LNCAP (cell line): ENCODE measurements at regions not wholly inside any gene's neighbourhood (a gene's known extent, or its start where the extent isn't known, plus 50 kb on each side); places are given as distances from the start of the nearest gene placed in this dataset.

Experiments used
- TF ChIP-seq, protein P1 (sequence below): fragments of 450-650 bp; IDR thresholded peaks from 2 replicates; pipeline ENCODE4 v1.5.1; 2017; ENCODE audit warnings: mild to moderate bottlenecking

DNA sequence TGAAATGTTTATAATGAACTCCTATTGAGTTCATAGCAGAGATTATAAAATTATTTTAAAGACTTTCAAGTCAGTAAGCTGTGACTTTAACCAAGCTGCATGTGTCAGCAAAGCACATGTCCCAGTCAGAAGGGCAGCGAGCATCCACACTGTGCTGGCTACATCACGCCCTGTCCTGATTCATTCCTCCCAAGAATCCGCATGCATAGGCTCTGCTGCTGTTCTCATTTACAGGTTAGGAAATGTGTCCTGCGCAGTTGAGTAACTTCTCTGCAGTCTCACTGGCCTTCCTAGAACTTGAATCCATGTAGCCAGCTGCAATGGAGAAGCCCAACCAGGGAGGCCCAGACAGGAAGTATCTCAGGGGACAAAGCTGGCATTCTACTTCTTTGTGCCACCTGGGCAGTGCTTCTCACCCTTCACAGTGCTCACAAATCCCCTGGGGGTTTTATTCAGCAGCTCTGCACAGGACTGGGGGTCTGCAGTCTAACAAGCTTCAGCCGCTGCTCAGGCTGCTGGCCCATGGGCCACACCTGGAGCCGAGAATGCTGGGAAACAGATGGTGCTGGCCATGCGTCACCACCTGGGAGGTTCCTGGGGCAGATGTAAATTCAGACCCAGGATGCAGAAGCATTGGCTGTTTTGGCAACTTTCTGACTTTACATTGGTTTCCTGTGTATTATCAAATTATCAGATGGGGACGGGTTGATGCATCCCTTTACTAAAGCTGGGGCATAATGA lies 192.8 kb upstream of the GDF10 start:
- TF ChIP-seq, protein P1, sequence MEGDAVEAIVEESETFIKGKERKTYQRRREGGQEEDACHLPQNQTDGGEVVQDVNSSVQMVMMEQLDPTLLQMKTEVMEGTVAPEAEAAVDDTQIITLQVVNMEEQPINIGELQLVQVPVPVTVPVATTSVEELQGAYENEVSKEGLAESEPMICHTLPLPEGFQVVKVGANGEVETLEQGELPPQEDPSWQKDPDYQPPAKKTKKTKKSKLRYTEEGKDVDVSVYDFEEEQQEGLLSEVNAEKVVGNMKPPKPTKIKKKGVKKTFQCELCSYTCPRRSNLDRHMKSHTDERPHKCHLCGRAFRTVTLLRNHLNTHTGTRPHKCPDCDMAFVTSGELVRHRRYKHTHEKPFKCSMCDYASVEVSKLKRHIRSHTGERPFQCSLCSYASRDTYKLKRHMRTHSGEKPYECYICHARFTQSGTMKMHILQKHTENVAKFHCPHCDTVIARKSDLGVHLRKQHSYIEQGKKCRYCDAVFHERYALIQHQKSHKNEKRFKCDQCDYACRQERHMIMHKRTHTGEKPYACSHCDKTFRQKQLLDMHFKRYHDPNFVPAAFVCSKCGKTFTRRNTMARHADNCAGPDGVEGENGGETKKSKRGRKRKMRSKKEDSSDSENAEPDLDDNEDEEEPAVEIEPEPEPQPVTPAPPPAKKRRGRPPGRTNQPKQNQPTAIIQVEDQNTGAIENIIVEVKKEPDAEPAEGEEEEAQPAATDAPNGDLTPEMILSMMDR: no peak

DNA sequence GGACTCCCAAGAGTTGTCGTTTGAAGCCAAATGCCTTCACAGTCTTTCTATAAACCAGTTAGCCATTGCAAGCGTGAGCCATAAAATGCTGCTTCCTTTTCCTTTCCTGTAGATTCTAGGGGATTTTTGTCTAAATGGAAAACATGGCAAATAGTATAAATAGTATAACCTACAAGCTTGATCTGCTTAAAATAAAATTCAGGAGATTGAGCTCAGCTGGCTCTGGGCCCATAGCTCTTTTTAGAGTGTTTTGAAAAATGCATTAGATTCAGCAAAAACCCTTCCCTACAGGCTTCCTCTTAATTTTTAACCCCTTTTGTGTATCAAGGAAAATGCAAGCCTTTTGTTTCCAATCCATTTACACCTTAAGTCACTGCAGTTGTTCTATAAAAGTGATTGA lies 190.1 kb upstream of the GDF10 start:
- TF ChIP-seq, protein P1: no peak

DNA sequence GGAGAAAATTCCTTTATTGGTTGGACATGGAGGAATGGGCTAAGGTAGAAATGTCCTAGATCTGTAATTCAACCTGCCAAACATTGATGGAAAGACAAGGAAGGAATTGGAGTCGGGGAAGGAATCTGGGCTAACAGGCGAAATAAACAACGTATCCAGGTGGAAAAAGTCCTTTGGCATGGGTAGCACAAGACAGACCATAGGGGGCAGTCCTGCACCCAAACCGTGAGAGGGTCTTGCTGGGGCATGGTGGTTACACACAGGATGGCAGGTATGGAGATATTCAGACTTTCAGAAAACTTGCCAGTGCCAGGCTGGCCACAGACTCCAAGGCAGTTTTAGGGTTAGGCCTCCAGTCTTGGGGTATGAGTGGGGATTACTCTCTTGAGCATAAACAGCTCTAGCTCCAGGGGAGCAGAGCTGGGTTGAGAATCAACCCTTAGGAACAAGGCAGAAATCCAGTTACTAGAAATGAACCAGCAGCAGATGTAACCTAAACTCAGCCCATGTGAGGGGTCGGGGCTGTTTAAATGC lies 188.6 kb upstream of the GDF10 start:
- TF ChIP-seq, protein P1: no peak

DNA sequence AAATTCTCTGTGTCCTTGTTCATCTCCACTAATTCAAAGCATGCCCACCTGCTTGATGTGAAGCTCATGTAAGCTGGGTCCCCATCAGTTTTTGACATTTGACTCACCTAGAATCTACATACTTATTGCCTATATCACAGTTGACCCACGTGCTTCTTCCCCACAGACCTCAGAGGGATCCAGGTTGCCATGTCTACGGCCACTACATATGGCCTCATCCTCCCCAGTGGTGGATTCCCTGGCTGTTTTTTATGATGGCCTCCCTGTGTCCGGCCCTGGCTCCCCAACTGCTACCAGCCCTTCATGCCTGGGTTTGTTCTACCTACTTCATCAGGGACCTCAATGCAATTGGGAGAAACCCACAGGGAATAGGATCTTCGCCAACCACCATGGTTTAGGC lies 187.4 kb upstream of the GDF10 start:
- TF ChIP-seq, protein P1: no peak

DNA sequence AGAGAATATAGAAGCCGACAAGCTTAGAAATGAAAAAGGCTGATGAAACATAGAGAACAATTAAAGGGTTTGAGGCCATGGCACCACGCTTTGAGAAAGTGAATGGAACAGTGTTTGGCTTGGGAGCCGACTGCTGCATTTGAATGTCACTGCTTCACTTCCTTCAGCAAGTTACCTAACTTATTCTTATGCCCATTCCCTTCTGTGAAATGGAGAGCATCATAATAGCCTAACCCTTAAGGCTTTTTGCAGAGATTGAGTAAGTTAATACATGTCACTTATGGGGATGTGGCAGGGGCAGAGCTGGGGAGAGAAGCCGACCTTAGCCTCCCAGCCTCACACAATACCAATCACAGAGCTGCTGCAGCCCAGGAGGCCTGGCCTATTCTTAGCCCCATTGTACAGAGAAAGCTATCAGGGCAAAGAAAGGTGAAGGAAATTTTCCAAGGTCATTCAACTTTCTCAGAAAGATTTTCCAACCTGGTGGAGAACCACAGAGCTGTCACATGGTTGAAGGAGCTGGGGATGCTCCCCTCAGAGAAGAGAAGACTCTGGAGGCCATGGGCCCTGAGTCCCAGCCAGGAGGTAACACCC lies 186.0 kb upstream of the GDF10 start:
- TF ChIP-seq, protein P1: no peak

DNA sequence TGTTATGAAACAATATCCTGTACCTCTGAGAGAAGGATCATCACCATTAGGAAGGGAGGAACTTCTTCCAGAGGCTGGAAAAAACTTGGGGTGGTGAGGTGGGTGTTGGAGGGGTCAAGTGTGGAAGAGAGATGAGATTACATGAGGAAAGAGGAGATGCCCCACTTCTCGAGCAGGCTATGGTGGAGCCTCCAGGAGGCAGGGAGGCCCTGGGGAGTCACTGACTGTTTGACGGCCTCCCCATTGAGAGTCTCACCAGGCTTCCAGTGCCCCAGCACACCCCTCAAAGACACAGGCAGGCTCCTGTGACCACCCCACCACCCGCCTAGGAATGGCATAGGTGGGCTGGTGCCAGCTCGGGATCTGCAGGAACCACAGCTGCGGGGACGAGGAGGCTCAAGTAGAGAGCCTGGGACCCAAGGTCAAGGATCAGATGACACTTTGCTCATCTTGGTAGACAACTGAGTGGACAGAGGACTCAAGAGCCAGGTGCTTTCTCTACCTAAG lies 185.3 kb upstream of the GDF10 start:
- TF ChIP-seq, protein P1: no peak

DNA sequence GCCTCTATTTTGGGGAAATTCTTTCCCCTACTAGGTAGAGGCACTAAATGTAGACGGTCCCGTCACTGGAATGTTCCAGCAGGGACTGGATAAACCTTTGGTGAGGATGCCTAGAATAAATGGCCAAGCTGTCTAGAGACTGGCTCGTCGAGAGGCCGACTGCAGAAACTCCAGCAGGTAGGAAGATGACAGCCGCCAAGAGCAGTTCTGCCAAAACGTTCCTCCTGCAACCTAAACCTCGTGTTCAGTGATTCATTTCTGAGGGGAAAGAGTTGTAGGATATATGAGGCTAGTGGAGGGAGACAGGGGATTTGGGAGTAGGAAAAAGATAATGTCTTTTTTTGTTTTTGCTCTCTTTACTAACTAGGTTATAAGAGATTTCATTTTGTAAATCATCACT lies 184.7 kb upstream of the GDF10 start:
- TF ChIP-seq, protein P1: no peak
